Trophoblast cell (in vitro differentiated cells and primary cell): ENCODE measurements at regions not wholly inside any gene's neighbourhood (a gene's known extent, or its start where the extent isn't known, plus 50 kb on each side); places are given as distances from the start of the nearest gene placed in this dataset.

ENCODE experiments used
- DNase-seq, 2 donors: peaks; one replicate each; pipeline ENCODE4 v3.0.0-alpha.2; 2016
- H2AFZ ChIP-seq: 2 replicates; pipeline ENCODE4 v1.6.1; 2013; ENCODE audit warnings: low read length, moderate library complexity, mild to moderate bottlenecking; ENCODE audit not compliant: insufficient read depth, poor library complexity
- H2AK5ac ChIP-seq: 2 replicates; pipeline ENCODE4 v1.6.1; 2013; ENCODE audit warnings: mild to moderate bottlenecking, low read length
- H2BK120ac ChIP-seq: 2 replicates; pipeline ENCODE4 v1.6.1; 2013; ENCODE audit warnings: low read length, mild to moderate bottlenecking, moderate library complexity; ENCODE audit not compliant: insufficient read depth, poor library complexity
- H2BK12ac ChIP-seq: 2 replicates; pipeline ENCODE4 v1.6.1; 2013; ENCODE audit warnings: mild to moderate bottlenecking, low read length, moderate library complexity
- H2BK5ac ChIP-seq: 2 replicates; pipeline ENCODE4 v1.6.1; 2013; ENCODE audit warnings: low read length, low read depth, moderate library complexity, mild to moderate bottlenecking; ENCODE audit not compliant: poor library complexity
- H3K14ac ChIP-seq: 2 replicates; pipeline ENCODE4 v1.6.1; 2013; ENCODE audit warnings: mild to moderate bottlenecking, low read length
- H3K18ac ChIP-seq: 2 replicates; pipeline ENCODE4 v1.6.1; 2013; ENCODE audit warnings: mild to moderate bottlenecking, low read length
- H3K23ac ChIP-seq: 2 replicates; pipeline ENCODE4 v1.6.1; 2013; ENCODE audit warnings: low read length
- H3K27ac ChIP-seq: 2 replicates; pipeline ENCODE4 v1.5.1; 2013; ENCODE audit warnings: low read depth, mild to moderate bottlenecking, inconsistent platforms, low read length, moderate library complexity
- H3K27me3 ChIP-seq: 2 replicates; pipeline ENCODE4 v1.6.1; 2013; ENCODE audit warnings: inconsistent platforms, mild to moderate bottlenecking, low read length, moderate library complexity; ENCODE audit not compliant: insufficient read depth
- H3K36me3 ChIP-seq, 2 experiments: 1 replicate in 1 of 2; 2 replicates in 1 of 2; pipeline ENCODE4 v1.6.1; 2013; ENCODE audit warnings: low read length in 2 of 2, mild to moderate bottlenecking in 2 of 2, moderate library complexity in 1 of 2; ENCODE audit not compliant: insufficient read depth in 2 of 2, control insufficient read depth in 1 of 2
- H3K4ac ChIP-seq: 2 replicates; pipeline ENCODE4 v1.6.1; 2013; ENCODE audit warnings: low read depth, mild to moderate bottlenecking, low read length, moderate library complexity
- H3K4me1 ChIP-seq, 2 experiments: 1 replicate in 1 of 2; 2 replicates in 1 of 2; pipeline ENCODE4 v1.6.1; 2013; ENCODE audit warnings: low read length in 2 of 2, mild to moderate bottlenecking in 2 of 2, moderate library complexity in 1 of 2; ENCODE audit not compliant: insufficient read depth in 2 of 2, control insufficient read depth in 1 of 2
- H3K4me2 ChIP-seq: 2 replicates; pipeline ENCODE4 v1.6.1; 2013; ENCODE audit warnings: inconsistent platforms, mild to moderate bottlenecking, low read length, moderate library complexity
- H3K4me3 ChIP-seq: 2 replicates; pipeline ENCODE4 v1.5.1; 2013; ENCODE audit warnings: mild to moderate bottlenecking, low read depth, low read length, inconsistent platforms
- H3K79me1 ChIP-seq: one replicate; pipeline ENCODE4 v1.6.1; 2013; ENCODE audit warnings: low read length
- H3K79me2 ChIP-seq: 2 replicates; pipeline ENCODE4 v1.6.1; 2013; ENCODE audit warnings: low read length, mild to moderate bottlenecking; ENCODE audit not compliant: control insufficient read depth, insufficient read depth, poor library complexity
- H3K9ac ChIP-seq: 2 replicates; pipeline ENCODE4 v1.6.1; 2013; ENCODE audit warnings: mild to moderate bottlenecking, low read length
- H3K9me3 ChIP-seq: 2 replicates; pipeline ENCODE4 v1.6.1; 2013; ENCODE audit warnings: low read depth, mild to moderate bottlenecking, control low read depth, inconsistent platforms, low read length; ENCODE audit not compliant: insufficient read depth
- H4K12ac ChIP-seq: 2 replicates; pipeline ENCODE4 v1.6.1; 2013; ENCODE audit warnings: low read depth, mild to moderate bottlenecking, low read length, moderate library complexity
- H4K8ac ChIP-seq: 2 replicates; pipeline ENCODE4 v1.6.1; 2013; ENCODE audit warnings: low read depth, mild to moderate bottlenecking, low read length, moderate library complexity
- H4K91ac ChIP-seq: one replicate; pipeline ENCODE4 v1.6.1; 2013; ENCODE audit warnings: low read depth, mild to moderate bottlenecking, low read length, moderate library complexity
- WGBS: extraction: QIAGEN DNeasy Blood & Tissue Kit; methylation state at CpG from one replicate; pipeline ENCODE4 v1.1.7; 2013; ENCODE audit warnings: missing lambda C conversion rate; ENCODE audit not compliant: insufficient read length, insufficient coverage; ENCODE audit errors: extremely low coverage; 5-methylcytosine and 5-hydroxymethylcytosine counted together

DNA sequence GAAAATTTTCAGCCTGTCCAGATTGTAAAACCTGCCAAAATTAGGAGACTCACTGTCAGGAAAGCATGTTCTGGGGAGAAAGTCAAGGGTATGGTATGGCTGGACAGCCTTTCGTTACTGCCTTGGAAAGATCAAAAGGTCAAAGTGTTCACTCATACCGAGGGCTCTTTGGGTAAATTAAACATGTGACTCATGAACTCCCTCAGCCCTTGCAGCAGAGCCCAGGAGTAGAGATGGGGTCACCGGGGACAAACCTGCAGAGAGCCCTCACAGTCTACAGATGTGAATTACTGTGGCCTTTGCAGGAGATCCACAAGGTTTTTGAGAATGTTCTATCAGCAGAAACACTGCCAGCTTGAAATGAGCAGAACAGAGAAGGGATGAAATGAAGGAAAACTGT is 275.7 kb downstream of the KLF6 start:
- no peaks in the 10 kb centered on the region for H3K4me1 ChIP-seq
- no peak overlapping the region for H3K23ac ChIP-seq
- H2BK5ac ChIP-seq: no peak overlapping the region
- H3K27me3 ChIP-seq: no peaks in the 10 kb centered on the region
- H3K4me2 ChIP-seq: no peak overlapping the region
- H2BK12ac ChIP-seq: no peak overlapping the region
- H3K27ac ChIP-seq: no peak overlapping the region
- no peak overlapping the region for H4K8ac ChIP-seq
- no peak overlapping the region for H3K4me3 ChIP-seq
- H2AK5ac ChIP-seq: no peak overlapping the region
- no peak for DNase-seq
- no peak overlapping the region for H3K14ac ChIP-seq
- no peak overlapping the region for H4K91ac ChIP-seq
- no peaks in the 10 kb centered on the region for H3K9me3 ChIP-seq
- H2AFZ ChIP-seq: no peak overlapping the region
- no peak overlapping the region for H3K18ac ChIP-seq
- no peaks in the 10 kb centered on the region for H3K79me1 ChIP-seq
- no peak overlapping the region for H4K12ac ChIP-seq
- H3K9ac ChIP-seq: no peak overlapping the region
- no peak overlapping the region for H3K4ac ChIP-seq
- no CpG with 5 or more reads among the region's 3 CpGs for WGBS
- H3K36me3 ChIP-seq: no peaks in the 10 kb centered on the region
- H2BK120ac ChIP-seq: no peak overlapping the region
- H3K79me2 ChIP-seq: no peaks in the 10 kb centered on the region

DNA sequence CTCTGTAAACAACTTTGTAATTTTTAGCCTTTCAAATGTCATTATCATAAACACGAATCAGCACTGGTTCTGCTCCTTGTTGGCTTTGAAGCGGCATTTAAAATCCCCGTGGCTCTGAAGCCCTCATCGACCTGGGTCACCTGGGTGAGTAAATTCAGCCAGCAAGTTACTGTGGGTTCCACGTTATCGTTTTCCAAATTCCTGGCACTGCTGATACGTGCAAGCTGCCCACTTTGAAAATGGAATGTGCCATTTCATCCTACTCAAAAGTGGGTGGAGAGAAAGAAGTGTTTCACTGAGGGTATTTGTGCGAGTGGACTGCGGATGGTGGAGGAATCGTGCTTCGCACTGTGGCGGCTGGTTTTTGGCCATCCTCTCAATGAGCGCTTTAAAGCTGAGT is 281.7 kb downstream of the KLF6 start:
- Histone ChIP-seq H3K23ac (no peak overlapping the region), H2BK120ac (peak overlapping the region; percentile 18), H3K36me3 (no peaks in the 10 kb centered on the region), H3K4me3 (no peak overlapping the region), H3K79me1 (peaks cover 10% of the 10 kb centered on the region), H3K18ac (no peak overlapping the region), H3K14ac (no peak overlapping the region), H4K12ac (no peak overlapping the region), H3K9ac (no peak overlapping the region), H3K27ac (no peak overlapping the region), H4K8ac (no peak overlapping the region), H4K91ac (peak overlapping the region; percentile 3), H3K4me1 (peaks cover 5 to 8% of the 10 kb centered on the region in 2 experiments), H3K9me3 (no peaks in the 10 kb centered on the region), H3K27me3 (no peaks in the 10 kb centered on the region), H2BK5ac (no peak overlapping the region), H2BK12ac (peak overlapping the region; percentile 11), H3K4ac (no peak overlapping the region), H2AFZ (no peak overlapping the region), H2AK5ac (no peak overlapping the region), H3K4me2 (no peak overlapping the region), H3K79me2 (no peaks in the 10 kb centered on the region)
- peak; percentile 67 to 85 for DNase-seq
- no CpG with 5 or more reads among the region's 13 CpGs for WGBS

DNA sequence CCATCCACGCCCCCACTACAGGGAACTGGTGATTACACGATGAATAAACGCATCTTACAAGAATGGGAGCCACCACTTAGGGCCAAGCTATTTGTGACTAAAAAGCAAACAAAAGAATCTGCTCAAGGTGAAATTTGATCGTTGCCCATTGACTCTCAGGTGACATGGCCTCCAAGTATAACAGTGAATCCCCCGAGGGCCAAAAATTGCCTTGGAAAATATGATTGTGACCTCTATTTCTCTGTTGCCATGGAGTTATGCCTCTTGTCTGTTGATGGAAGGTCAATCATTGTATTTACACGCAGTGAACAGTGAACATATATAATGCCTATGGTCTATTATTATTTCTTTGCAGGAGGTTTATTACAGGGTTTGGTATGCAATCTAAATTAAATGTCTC is 282.3 kb downstream of the KLF6 start:
- no peak overlapping the region for H2BK120ac ChIP-seq
- no CpG with 5 or more reads among the region's 6 CpGs for WGBS
- H4K91ac ChIP-seq: peak overlapping the region; percentile 27

DNA sequence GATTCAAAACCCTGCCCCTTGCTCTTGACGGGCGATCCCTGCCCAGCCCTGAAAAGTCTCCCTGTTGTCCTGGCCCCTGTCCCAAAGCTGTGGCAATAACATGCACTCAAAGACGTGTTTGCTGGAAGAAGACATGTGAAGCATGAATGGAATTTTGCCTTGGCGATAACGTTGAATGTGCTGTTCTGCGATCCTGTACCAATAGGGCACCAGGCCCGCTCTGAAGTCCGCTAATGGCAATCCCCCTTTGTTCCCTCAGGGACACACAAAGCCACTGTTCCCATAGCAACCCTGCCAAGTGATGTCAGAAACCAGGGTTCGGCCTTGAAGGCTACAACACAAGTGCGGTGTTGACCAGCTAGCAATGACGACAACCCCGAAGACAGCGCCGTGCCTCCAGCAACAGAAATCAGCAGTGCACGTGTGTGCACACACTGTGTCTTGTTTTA is 284.6 kb downstream of the KLF6 start:
- Histone ChIP-seq H4K12ac (no peak overlapping the region), H2BK120ac (no peak overlapping the region), H3K23ac (no peak overlapping the region), H3K79me1 (peaks cover 16% of the 10 kb centered on the region), H3K4ac (no peak overlapping the region), H4K8ac (no peak overlapping the region), H4K91ac (no peak overlapping the region), H3K4me2 (peak overlapping the region; percentile 13), H3K36me3 (no peaks in the 10 kb centered on the region), H2BK12ac (no peak overlapping the region), H2AK5ac (no peak overlapping the region), H3K9me3 (no peaks in the 10 kb centered on the region), H3K27me3 (no peaks in the 10 kb centered on the region), H2BK5ac (no peak overlapping the region), H3K14ac (no peak overlapping the region), H2AFZ (no peak overlapping the region), H3K9ac (no peak overlapping the region), H3K18ac (no peak overlapping the region), H3K4me1 (peaks cover 7 to 12% of the 10 kb centered on the region in 2 experiments), H3K27ac (peak overlapping the region; percentile 72), H3K79me2 (no peaks in the 10 kb centered on the region), H3K4me3 (no peak overlapping the region)
- no CpG with 5 or more reads among the region's 15 CpGs for WGBS
- DNase-seq: peak; percentile 99 to 100

More for the DNA sequence above, 282.3 kb downstream of the KLF6 start:
- no peak overlapping the region for H3K4me3 ChIP-seq
- H3K79me1 ChIP-seq: peaks cover 10% of the 10 kb centered on the region
- no peak overlapping the region for H2BK5ac ChIP-seq
- H3K4me2 ChIP-seq: no peak overlapping the region
- no peak overlapping the region for H3K23ac ChIP-seq
- no peak overlapping the region for H3K9ac ChIP-seq
- no peak overlapping the region for H2AK5ac ChIP-seq
- H3K18ac ChIP-seq: no peak overlapping the region
- H3K79me2 ChIP-seq: no peaks in the 10 kb centered on the region
- H2BK12ac ChIP-seq: no peak overlapping the region
- no peak overlapping the region for H3K14ac ChIP-seq
- DNase-seq: peak; percentile 74 to 85
- no peaks in the 10 kb centered on the region for H3K9me3 ChIP-seq
- H3K4me1 ChIP-seq: peaks cover 5 to 8% of the 10 kb centered on the region in 2 experiments
- H2AFZ ChIP-seq: no peak overlapping the region
- H4K12ac ChIP-seq: no peak overlapping the region
- no peak overlapping the region for H3K4ac ChIP-seq
- H3K27me3 ChIP-seq: no peaks in the 10 kb centered on the region
- no peak overlapping the region for H3K27ac ChIP-seq
- H3K36me3 ChIP-seq: no peaks in the 10 kb centered on the region
- no peak overlapping the region for H4K8ac ChIP-seq
